ENCODE measurements at regions not wholly inside any gene's neighbourhood (a gene's known extent, or its start where the extent isn't known, plus 50 kb on each side); places are given as distances from the start of the nearest gene placed in this dataset.
"Not testable (repeated sequence)": the region's sequence is repeated elsewhere in the genome, so short reads cannot be mapped to it uniquely, and the experiment has no call there.

GRCh38 chr7:150033711-150034110 lies 159.9 kb downstream of the ATP6V0E2 start:
- DNase-seq (ENCODE audit: low read depth); H3K4me3 ChIP-seq (ENCODE audit: low read depth, low read length): not testable (repeated sequence)

- not testable (repeated sequence) for H3K4me3 ChIP-seq (ENCODE audit: low read depth, low read length); DNase-seq (ENCODE audit: low read depth)
Observed at GRCh38 chr7:150035769-150036168, 162.0 kb downstream of the ATP6V0E2 start.

DNA sequence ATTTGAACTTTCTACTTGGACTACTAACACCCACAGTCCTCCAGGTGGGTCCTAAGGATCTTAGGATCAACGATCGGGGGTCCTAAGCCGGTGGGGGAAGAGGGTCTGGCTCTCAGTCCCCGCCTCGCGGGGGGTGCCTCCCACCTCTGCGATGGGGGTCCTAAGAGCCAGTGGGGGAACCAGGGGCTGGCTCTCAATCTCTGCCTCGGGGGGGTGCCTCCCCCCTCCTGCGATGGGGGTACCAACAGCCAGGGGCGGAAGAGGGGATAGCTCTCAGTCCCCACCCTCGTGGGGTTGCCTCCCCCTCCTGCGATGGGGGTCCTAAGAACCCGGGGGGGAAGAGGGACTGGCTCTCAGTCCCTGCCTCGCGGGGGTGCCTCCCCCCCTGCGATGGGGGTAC lies 165.3 kb downstream of the ATP6V0E2 start:
- not testable (repeated sequence) for DNase-seq (ENCODE audit: low read depth); H3K4me3 ChIP-seq (ENCODE audit: low read depth, low read length)

DNA sequence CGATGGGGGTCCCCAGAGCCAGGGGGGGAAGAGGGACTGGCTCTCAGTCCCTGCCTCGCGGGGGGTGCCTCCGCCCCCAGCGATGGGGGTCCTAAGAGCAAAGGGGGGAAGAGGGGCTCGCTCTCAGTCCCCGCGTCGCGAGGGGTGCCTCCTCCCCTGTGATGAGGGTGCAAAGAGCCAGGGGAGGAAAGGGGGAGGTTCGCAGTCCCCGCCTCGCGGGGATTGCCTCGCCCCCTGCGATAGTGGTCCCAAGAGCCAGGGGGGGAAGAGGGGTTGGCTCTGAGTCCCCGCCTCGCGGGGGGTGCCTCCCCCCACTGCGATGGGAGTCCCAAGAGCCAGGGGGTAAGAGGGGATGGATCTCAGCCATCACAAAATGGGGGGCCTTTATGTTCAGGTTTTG lies 168.5 kb downstream of the ATP6V0E2 start:
- not testable (repeated sequence) for H3K4me3 ChIP-seq (ENCODE audit: low read depth, low read length); DNase-seq (ENCODE audit: low read depth)

DNA sequence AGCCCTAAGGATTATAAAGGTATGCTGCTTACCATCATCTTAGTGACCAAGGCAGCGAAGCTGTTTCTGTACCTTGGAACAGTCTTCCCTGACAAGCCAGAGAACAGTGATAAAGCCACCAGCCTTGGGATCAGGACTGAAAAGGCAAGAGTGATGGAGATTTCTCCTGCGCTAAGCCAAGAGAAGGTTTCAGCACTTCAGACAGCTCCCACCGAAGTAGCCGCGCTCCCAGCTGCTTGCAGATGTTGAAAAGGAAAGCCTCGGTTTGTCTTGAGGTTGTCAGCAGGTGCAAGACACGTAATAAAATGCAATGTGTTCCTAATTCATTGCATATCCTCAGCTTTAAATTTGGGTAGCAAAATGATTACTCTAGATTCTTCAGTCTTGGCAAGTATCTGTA lies 171.0 kb downstream of the ATP6V0E2 start:
- peak; percentile 31 for DNase-seq (ENCODE audit: low read depth)
- not testable (repeated sequence) for H3K4me3 ChIP-seq (ENCODE audit: low read depth, low read length)

- not testable (repeated sequence) for DNase-seq (ENCODE audit: low read depth); H3K4me3 ChIP-seq (ENCODE audit: low read depth, low read length)
Observed at GRCh38 chr7:150045596-150045995, 171.8 kb downstream of the ATP6V0E2 start.

- DNase-seq (ENCODE audit: low read depth); H3K4me3 ChIP-seq (ENCODE audit: low read depth, low read length): not testable (repeated sequence)
Observed at GRCh38 chr7:150046290-150047194, 172.8 kb downstream of the ATP6V0E2 start.

DNA sequence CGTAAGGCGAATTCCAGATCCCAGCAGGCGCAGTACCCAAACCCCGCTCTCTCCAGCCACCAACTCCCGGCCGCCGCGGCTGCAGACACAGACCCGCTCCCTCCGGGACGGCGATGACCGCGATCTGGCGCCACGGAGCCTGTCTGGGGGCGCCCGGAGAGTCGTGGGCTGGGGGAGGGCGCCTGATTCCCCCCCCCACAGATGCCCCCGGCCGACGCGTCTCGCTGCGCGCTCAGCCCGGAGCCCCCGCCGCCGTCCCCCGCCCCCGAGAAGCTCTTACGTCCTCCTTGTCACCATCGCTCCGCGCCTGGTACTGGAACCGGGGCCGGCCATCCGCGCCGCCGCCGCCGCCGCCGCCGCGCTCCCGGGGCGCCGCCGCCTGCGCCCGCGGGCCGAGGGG lies 173.6 kb downstream of the ATP6V0E2 start:
- DNase-seq (ENCODE audit: low read depth) = not testable (repeated sequence)

DNA sequence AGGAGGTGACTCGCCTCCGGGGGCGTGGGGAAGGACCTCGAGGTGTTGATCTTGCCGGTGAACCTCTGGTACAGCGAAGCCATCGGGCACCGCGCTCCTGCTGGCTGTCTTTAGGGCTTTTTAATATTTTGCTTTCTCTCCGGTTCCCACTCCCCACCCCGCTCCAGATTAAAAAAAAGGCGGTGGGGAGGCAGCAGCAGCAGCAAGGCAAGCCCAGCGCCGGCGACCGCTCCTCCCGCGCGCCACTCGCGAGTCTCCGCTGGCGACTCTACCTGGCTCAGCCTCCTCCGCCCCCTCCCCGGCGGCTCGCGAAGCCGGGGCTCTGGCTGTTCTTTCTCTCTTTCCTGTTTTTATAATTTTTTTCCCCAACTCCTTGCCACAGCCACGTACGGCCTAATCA lies 174.0 kb downstream of the ATP6V0E2 start:
- not testable (repeated sequence) for DNase-seq (ENCODE audit: low read depth); H3K4me3 ChIP-seq (ENCODE audit: low read depth, low read length)

More for the DNA sequence above, 173.6 kb downstream of the ATP6V0E2 start:
- H3K4me3 ChIP-seq (ENCODE audit: low read depth, low read length) = not testable (repeated sequence)

DNA sequence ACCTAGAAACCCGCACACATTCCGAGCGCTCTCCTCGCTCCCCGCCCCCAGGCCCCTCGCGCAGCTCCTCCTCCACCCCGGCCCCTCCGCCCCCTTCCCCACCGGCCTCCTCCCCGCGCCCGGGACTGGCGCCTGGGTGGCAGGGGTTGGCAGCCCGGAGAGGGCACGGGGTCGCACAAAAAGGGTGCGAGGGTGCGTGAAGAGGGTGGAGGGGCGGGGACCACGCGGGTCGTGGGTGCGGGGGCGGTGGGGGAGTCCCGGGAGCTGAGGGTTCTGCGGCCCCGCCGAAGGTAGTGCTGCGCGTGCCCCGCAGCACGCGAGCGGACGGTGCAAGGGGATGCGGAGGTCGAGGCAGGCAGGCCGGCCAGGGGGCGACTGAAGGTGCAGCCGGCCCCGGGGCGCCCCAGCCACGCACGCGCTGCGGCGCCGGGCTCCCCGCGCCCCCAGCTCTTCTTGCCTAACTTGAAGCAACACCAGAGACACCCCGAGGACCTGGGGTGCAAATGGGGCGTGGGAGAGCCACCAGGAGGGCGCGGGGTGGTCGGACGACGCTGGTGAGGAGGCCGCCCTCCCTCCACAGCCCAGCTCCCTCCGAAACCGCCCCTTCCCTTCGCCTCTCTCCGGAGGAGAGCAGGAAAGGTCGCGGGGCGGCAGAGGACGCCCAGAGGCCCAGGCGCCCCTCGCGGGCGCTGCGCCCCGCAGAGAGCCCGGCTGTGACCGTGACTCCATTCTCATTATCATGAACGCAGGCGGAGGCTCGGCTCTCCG lies 174.7 kb downstream of the ATP6V0E2 start:
- H3K4me3 ChIP-seq (ENCODE audit: low read depth, low read length); DNase-seq (ENCODE audit: low read depth): not testable (repeated sequence)

- H3K4me3 ChIP-seq (ENCODE audit: low read depth, low read length); DNase-seq (ENCODE audit: low read depth): not testable (repeated sequence)
Observed at GRCh38 chr7:150049012-150049655, 175.4 kb downstream of the ATP6V0E2 start.

- H3K4me3 ChIP-seq (ENCODE audit: low read depth, low read length); DNase-seq (ENCODE audit: low read depth): not testable (repeated sequence)
Observed at GRCh38 chr7:150053396-150053795, 179.6 kb downstream of the ATP6V0E2 start.

DNA sequence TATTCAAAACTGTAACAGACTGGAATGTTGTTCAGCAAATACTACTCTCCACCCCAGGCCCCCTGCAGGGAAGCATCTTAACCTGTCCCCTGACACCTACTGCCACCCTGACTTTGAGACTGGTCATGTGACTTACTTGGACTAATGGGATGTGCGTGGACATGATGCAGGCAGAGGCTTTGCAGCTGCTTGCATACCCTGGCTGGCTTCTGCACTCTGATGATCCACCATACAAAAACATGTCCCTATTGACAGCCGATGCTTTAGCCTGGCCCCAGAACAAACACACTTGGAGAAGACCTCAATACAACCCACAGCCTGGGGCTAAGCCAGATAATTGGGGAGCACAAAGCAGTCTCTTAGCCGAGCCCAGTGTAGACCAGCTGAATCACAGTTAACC lies 180.5 kb downstream of the ATP6V0E2 start:
- DNase-seq (ENCODE audit: low read depth); H3K4me3 ChIP-seq (ENCODE audit: low read depth, low read length): not testable (repeated sequence)

Measured in fibroblast of villous mesenchyme (primary cell).